ENCODE measurements at regions not wholly inside any gene's neighbourhood (a gene's known extent, or its start where the extent isn't known, plus 50 kb on each side); places are given as distances from the start of the nearest gene placed in this dataset.

- no peak for DNase-seq
- Histone ChIP-seq H3K27ac (no peak overlapping the region), H3K4me1 (no peaks in the 10 kb centered on the region), H3K36me3 (no peaks in the 10 kb centered on the region), H3K27me3 (no peaks in the 10 kb centered on the region), H3K4me3 (no peak overlapping the region), H3K9me3 (no peaks in the 10 kb centered on the region)
- TF ChIP-seq POLR2A (IDR thresholded peaks at IDR 0.05) (no peak), CTCF (IDR thresholded peaks at IDR 0.05) (no peak)
Observed at GRCh38 chr6:159493231-159493897, 199.7 kb downstream of the SOD2 start.

GRCh38 chr6:159490298-159490937 is 202.6 kb downstream of the SOD2 start:
- DNase-seq: no peak
- no peak overlapping the region for H3K27ac ChIP-seq
- no peaks in the 10 kb centered on the region for H3K27me3 ChIP-seq
- no peaks in the 10 kb centered on the region for H3K36me3 ChIP-seq
- no peaks in the 10 kb centered on the region for H3K9me3 ChIP-seq
- TF ChIP-seq POLR2A (IDR thresholded peaks at IDR 0.05): no peak
- TF ChIP-seq CTCF (IDR thresholded peaks at IDR 0.05): no peak
- H3K4me3 ChIP-seq: no peak overlapping the region
- no peaks in the 10 kb centered on the region for H3K4me1 ChIP-seq

GRCh38 chr6:159487636-159488035 is 205.4 kb downstream of the SOD2 start:
- no peaks in the 10 kb centered on the region for H3K36me3 ChIP-seq
- no peaks in the 10 kb centered on the region for H3K9me3 ChIP-seq
- no peak overlapping the region for H3K27ac ChIP-seq
- TF ChIP-seq CTCF (IDR thresholded peaks at IDR 0.05) (no peak), POLR2A (IDR thresholded peaks at IDR 0.05) (no peak)
- no peak overlapping the region for H3K4me3 ChIP-seq
- DNase-seq: no peak
- H3K27me3 ChIP-seq: no peaks in the 10 kb centered on the region
- H3K4me1 ChIP-seq: no peaks in the 10 kb centered on the region

GRCh38 chr6:159483259-159483658 is 209.8 kb downstream of the SOD2 start:
- no peaks in the 10 kb centered on the region for H3K36me3 ChIP-seq
- H3K4me1 ChIP-seq: no peaks in the 10 kb centered on the region
- H3K27ac ChIP-seq: no peak overlapping the region
- no peaks in the 10 kb centered on the region for H3K9me3 ChIP-seq
- no peak overlapping the region for H3K4me3 ChIP-seq
- DNase-seq: no peak
- H3K27me3 ChIP-seq: no peaks in the 10 kb centered on the region
- no peak for TF ChIP-seq CTCF (IDR thresholded peaks at IDR 0.05)

- TF ChIP-seq POLR2A (IDR thresholded peaks at IDR 0.05) (no peak), CTCF (IDR thresholded peaks at IDR 0.05) (no peak)
- H3K4me1 ChIP-seq: no peaks in the 10 kb centered on the region
- no peaks in the 10 kb centered on the region for H3K27me3 ChIP-seq
- no peak overlapping the region for H3K27ac ChIP-seq
- H3K36me3 ChIP-seq: no peaks in the 10 kb centered on the region
- no peak overlapping the region for H3K4me3 ChIP-seq
- H3K9me3 ChIP-seq: no peaks in the 10 kb centered on the region
- no peak for DNase-seq
Observed at GRCh38 chr6:159481897-159482296, 211.1 kb downstream of the SOD2 start.
